ENCODE measurements at regions not wholly inside any gene's neighbourhood (a gene's known extent, or its start where the extent isn't known, plus 50 kb on each side); places are given as distances from the start of the nearest gene placed in this dataset.

GRCh38 chr12:115708801-115709200 is 568.7 kb downstream of the MED13L start:
- no peak for DNase-seq (ENCODE audit: low spot score)

GRCh38 chr12:115700896-115701465 is 576.5 kb downstream of the MED13L start:
- no peak for DNase-seq (ENCODE audit: low spot score)

DNA sequence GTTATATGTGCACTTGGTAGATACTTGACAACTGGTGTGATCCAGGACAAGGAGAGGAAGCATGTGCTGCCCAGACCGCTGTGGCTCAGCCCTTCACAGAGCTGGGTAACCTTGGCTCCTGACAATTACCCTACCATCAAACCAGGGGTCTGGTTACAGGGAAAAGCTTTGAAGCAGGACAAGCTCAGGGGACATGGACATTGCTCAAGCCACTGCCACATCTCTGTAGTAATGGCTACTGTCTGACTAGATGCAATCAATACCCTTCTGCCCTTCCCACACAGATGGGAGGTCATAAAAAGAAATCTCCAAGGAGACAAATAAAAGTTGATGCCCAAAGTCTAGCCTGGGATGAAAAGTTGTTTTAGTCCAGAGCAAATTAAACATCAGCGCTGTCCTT is 577.4 kb downstream of the MED13L start:
- no peak for DNase-seq (ENCODE audit: low spot score)

GRCh38 chr12:115698257-115698656 is 579.2 kb downstream of the MED13L start:
- no peak for DNase-seq (ENCODE audit: low spot score)

DNA sequence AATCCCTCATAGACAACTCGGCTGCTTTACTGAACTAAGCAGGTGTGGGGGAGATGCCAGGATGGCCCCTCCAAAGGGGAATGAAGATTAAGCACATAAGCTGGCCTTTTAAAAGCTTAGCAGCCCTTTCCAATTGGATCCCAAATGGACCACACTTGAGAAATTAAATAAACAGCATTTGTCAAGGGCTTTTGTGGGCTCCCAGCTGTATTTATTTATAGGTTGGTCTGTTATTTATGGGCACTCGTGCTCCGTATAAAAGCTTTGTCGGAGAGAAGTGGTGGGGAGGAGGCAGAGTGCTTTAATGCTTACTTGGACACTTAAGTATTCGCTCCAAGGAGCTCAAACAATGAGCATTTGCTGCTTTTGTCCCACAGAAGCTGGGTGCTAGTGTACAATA is 580.2 kb downstream of the MED13L start:
- no peak for DNase-seq (ENCODE audit: low spot score)

DNA sequence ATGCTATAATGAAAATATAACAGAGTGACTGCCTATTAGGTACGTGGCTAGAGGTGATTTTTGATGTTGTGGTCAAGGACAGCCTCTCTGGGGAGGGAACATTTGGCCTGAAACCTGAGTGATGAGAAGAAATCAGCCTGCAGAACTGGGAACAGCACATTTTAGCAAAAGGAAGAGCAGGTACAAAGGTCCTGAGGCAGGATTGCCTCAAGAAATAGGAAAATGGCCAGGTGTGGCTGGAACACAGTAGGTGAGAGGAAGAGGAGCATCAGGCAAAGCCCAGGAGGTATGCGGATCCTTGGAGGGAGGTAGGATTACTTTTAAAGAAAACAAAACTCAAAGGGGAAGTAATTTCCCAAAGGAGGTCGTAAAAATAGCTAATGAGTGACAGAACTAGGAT is 582.9 kb downstream of the MED13L start:
- no peak for DNase-seq (ENCODE audit: low spot score)

GRCh38 chr12:115693970-115694369 is 583.5 kb downstream of the MED13L start:
- DNase-seq (ENCODE audit: low spot score): no peak

- no peak for DNase-seq (ENCODE audit: low spot score)
Measured at GRCh38 chr12:115691123-115691522, 586.4 kb downstream of the MED13L start.

DNA sequence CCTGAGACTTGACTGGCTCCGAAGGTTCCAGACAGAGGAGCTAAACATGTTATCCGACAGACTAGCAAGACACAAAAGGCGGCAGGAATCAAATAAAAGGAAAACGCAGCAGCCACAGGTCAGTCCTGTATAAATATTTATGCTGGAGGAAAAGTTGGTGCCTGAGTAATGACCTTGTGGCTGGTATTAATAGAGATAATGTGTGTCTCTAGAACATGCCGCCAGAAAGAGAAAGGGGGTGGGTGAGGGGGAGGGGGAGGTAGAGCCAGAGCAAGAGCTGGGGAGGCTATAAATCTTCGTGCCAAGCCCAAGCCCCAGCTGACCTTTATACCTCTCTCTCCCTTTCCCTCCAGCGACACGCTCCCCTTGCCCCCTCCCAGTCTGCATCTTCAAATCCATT is 590.4 kb downstream of the MED13L start:
- no peak for DNase-seq (ENCODE audit: low spot score)

GRCh38 chr12:115683240-115683780 is 594.2 kb downstream of the MED13L start:
- no peak for DNase-seq (ENCODE audit: low spot score)

- no peak for DNase-seq (ENCODE audit: low spot score)
Measured at GRCh38 chr12:115680967-115681366, 596.5 kb downstream of the MED13L start.

- DNase-seq (ENCODE audit: low spot score): no peak
Measured at GRCh38 chr12:115672506-115673080, 604.9 kb downstream of the MED13L start.

DNA sequence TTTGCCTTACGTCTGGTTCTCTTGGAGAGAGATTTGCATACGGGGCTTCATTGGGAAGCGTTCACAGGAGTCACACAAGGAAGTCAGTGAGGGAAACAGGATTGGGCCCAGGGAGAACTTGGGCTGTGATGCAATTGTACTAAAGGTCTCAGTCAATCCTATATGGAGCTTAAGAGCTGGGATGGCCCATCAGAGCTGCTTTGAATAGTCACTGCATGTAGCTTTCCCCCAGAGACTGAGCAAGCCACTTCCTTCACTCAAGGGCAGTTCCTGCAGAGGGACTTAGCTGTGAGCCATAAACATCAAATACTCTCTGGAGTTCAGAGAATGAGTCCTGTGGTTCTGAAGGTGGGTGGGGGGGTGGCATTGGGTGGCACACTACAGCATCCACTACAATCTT is 605.4 kb downstream of the MED13L start:
- no peak for DNase-seq (ENCODE audit: low spot score)

- DNase-seq (ENCODE audit: low spot score): no peak
Measured at GRCh38 chr12:115670869-115671268, 606.6 kb downstream of the MED13L start.

DNA sequence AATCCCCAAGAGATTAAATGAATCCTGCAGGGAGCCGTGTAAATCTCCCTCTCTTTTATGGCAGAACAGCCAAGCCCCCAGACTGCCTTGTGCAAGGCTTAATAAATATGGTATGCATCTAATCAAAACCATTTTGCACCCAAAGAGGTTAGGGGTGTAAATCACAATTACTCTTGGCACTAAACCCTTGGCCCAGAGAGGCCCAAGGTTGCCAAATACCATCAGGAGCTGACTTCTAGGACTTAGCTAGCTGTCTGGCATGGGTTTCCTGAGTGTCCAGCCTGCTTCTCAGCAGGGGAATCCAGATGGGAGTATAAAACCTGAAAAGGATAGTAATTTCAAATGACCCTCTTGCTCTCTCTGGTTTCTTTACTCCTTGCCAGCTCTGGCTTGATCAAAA is 610.4 kb downstream of the MED13L start:
- DNase-seq (ENCODE audit: low spot score): no peak

GRCh38 chr12:115666168-115666567 is 611.3 kb downstream of the MED13L start:
- DNase-seq (ENCODE audit: low spot score): no peak

GRCh38 chr12:115661112-115661511 is 616.4 kb downstream of the MED13L start:
- DNase-seq (ENCODE audit: low spot score): no peak

DNA sequence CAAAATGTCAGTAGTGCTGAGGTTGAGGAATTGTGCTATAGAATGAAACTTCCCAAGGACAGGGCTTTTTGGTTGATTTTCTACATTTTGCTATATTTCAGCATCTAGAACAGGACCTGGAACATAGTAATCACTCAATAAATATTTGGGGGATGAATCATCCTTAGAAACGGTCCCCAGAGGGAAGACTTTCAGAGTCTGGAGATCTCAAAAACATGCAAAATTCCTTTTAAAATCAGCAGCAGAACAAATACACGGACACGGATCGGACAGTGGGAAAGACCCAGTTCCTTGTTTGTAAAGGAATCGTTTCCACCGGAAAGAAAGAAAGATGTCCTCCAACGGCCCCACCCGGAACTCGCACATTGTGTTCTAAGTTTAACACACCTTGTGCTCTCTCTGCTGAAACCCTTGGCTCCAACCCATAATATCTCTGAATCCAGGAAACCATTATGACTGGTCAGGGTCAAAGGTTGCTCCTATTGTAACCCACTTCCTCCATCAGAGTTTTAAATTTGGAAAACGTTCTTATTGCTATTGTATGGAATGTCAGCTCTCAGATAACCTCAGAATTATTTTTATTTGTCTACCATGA is 617.2 kb downstream of the MED13L start:
- DNase-seq (ENCODE audit: low spot score): no peak

- DNase-seq (ENCODE audit: low spot score): no peak
Measured at GRCh38 chr12:115659422-115659821, 618.1 kb downstream of the MED13L start.

GRCh38 chr12:115657081-115658013 is 620.1 kb downstream of the MED13L start:
- no peak for DNase-seq (ENCODE audit: low spot score)

DNA sequence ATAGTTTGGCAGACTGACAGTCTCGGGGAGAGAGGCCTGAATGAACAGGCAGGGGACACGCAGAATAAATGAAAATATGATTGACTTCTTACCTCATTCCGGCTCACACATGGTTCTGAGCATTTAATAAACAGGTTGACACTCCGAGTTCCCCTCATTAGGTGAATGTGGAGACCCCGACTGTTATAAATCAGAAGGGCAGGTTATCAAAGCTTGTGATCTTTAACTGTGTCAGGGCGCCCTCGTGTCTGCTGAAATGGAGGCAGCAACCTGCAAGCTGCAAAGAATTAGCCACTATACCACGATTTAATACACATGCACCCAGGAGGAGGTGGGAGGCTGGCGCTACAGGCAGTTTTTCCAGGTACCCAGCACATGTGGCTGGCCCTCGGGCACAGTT is 627.5 kb downstream of the MED13L start:
- DNase-seq (ENCODE audit: low spot score): no peak

GRCh38 chr12:115648463-115648862 is 629.0 kb downstream of the MED13L start:
- no peak for DNase-seq (ENCODE audit: low spot score)

Measured in mesenteric fat pad (tissue), 1 donor.